ENCODE measurements at regions not wholly inside any gene's neighbourhood (a gene's known extent, or its start where the extent isn't known, plus 50 kb on each side); places are given as distances from the start of the nearest gene placed in this dataset.
"Not testable (repeated sequence)": the region's sequence is repeated elsewhere in the genome, so short reads cannot be mapped to it uniquely, and the experiment has no call there.

GRCh38 chr21:6015422-6016057 is 4505.8 kb upstream of the TPTE start:
- TF ChIP-seq, protein P1, sequence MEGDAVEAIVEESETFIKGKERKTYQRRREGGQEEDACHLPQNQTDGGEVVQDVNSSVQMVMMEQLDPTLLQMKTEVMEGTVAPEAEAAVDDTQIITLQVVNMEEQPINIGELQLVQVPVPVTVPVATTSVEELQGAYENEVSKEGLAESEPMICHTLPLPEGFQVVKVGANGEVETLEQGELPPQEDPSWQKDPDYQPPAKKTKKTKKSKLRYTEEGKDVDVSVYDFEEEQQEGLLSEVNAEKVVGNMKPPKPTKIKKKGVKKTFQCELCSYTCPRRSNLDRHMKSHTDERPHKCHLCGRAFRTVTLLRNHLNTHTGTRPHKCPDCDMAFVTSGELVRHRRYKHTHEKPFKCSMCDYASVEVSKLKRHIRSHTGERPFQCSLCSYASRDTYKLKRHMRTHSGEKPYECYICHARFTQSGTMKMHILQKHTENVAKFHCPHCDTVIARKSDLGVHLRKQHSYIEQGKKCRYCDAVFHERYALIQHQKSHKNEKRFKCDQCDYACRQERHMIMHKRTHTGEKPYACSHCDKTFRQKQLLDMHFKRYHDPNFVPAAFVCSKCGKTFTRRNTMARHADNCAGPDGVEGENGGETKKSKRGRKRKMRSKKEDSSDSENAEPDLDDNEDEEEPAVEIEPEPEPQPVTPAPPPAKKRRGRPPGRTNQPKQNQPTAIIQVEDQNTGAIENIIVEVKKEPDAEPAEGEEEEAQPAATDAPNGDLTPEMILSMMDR (IDR thresholded peaks at IDR 0.05; ENCODE audit: low read depth, low read length), result not testable (repeated sequence)
- TF ChIP-seq EZH2phosphoT487 (IDR thresholded peaks at IDR 0.05; ENCODE audit: low read depth), result not testable (repeated sequence)

All from OCI-LY3 (cell line).